GM12865 (cell line): ENCODE measurements at regions not wholly inside any gene's neighbourhood (a gene's known extent, or its start where the extent isn't known, plus 50 kb on each side); places are given as distances from the start of the nearest gene placed in this dataset.
A peak's percentile ranks its signal among the peaks of the same experiment; 100 is the strongest.

ENCODE experiments used
- DNase-seq: peaks from one replicate; pipeline ENCODE4 v3.0.0; 2010; ENCODE audit warnings: low read depth
- H3K4me3 ChIP-seq: 2 replicates; pipeline ENCODE4 v1.5.1; 2011; ENCODE audit warnings: mild to moderate bottlenecking, low read depth, low read length, control low read depth
- TF ChIP-seq, protein P1 (sequence below): IDR thresholded peaks from 2 replicates; pipeline ENCODE4 v1.5.1; 2011; ENCODE audit warnings: low read length, control low read depth, low read depth, inconsistent platforms; ENCODE audit not compliant: insufficient read depth; ENCODE audit errors: missing control alignments

DNA sequence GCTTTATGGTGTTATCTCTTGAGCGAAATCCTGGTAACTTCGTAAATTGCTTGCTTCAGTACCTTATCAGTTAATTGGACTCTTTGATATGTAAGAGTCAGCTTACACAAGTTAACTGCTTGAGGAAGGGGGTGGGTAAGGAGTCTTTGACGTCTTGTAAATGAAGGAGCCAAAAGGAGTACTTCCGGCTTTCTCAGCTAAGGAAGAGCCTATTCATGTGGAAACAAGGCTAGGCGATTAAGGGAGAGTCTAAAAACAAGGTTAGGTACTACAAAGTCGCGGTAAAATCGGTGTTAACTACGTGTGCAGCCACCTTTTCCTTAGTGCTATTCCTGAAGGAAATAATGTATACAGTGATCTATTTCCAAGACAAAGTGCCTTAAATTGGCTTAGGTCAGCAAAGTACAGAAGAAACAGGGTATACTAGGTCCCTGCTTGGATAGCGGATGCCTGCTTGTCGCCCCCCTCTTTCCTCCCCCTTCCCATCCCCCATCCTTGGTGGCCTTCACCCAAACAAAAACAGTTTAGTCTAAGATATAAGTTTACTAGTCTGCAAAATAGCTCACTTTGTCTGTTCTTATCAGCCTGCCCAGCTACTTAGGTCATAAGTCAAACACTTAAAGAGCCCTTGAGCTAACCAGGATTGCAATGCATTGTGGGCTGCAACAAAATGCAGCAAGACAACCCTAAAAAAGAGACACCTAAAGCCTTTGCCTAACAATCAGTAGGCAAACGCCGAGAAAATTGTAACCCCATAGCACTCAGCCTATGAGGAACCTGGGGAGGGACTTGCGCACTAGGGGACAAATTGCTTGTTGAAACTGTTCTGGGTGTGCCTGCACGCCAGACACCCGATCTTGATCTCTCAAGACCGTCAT lies 147.3 kb downstream of the TRIM27 start:
- no peak for DNase-seq
- TF ChIP-seq, protein P1, sequence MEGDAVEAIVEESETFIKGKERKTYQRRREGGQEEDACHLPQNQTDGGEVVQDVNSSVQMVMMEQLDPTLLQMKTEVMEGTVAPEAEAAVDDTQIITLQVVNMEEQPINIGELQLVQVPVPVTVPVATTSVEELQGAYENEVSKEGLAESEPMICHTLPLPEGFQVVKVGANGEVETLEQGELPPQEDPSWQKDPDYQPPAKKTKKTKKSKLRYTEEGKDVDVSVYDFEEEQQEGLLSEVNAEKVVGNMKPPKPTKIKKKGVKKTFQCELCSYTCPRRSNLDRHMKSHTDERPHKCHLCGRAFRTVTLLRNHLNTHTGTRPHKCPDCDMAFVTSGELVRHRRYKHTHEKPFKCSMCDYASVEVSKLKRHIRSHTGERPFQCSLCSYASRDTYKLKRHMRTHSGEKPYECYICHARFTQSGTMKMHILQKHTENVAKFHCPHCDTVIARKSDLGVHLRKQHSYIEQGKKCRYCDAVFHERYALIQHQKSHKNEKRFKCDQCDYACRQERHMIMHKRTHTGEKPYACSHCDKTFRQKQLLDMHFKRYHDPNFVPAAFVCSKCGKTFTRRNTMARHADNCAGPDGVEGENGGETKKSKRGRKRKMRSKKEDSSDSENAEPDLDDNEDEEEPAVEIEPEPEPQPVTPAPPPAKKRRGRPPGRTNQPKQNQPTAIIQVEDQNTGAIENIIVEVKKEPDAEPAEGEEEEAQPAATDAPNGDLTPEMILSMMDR: no peak
- H3K4me3 ChIP-seq: no peak overlapping the region

DNA sequence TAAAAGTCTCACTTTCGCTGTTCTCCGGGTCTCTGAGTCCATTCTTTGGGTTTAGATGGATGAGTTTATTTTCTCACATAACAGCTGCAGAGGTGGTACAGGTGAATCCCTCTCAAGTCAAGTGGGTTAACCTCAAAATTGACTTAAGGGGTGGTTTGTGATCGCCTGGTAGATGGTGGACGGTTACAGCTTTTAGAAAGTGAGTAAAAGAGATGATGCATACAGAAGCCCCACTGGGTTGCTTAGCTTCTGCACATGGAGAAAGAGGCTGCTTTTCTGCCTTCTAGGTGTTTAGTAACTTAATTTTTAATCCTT lies 146.7 kb downstream of the TRIM27 start:
- TF ChIP-seq, protein P1: no peak
- H3K4me3 ChIP-seq: no peak overlapping the region
- DNase-seq: no peak

DNA sequence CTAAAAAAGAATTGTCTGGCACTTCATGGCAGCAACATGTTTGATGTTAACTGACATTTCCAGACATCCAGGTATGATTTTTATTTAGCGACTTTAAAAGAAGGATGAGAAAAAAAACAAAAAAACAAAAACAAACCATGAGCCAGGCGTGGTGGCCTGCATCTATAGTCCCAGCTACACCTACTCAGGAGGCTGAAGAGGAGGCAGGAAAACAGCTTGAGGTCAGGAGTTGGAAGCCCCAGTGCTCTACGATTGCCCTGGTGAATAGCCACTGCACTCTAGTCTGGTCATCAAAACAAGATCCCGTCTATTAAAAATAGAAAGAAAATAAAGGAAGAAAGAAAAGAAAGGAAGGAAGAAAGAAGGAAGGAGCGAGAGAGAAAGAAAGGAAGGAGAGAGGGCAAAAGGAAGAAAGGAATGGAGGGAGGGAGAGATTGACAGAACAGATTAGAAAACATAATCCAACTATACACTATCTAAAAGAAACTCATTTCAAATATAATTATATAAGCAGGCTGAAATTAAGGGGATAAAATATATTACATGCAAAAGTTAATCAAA lies 141.6 kb downstream of the TRIM27 start:
- TF ChIP-seq, protein P1: no peak
- DNase-seq: no peak
- H3K4me3 ChIP-seq: peak overlapping the region; percentile 20

DNA sequence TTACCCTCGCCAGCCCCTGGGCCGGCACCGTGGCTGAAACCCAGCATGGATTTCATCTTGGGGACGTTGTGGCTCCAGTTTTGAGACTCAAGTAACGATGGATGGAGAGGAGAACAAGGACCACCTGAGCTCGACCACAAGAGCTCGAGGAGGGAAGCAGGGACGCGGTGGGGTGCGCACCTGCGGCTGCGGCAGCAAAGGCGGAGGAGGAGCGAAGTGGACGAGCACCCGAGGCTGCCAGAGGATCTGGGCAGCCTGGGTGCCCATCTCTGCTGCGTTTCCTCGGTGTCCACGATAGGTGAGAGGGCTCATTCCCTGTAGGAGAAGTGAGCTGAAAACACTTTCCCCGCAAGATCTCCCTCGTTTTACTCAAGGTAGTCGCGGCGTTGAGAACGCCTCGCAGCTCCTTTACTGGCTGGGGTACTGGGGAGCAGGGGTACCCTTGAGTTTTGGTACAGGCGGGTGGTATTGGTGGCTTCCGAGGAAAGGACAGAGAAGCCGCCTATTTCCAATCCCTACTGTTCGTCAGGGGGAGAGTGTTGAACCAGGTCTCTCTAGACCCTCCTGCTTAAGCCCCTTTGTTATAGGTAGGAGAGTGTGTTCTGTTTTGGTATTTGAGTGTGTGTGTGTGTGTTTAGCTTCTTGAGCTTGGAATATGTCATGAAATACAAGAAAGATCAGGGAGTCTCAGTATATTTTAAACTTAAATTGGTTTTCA lies 137.7 kb downstream of the TRIM27 start:
- no peak overlapping the region for H3K4me3 ChIP-seq
- TF ChIP-seq, protein P1: no peak
- no peak for DNase-seq

DNA sequence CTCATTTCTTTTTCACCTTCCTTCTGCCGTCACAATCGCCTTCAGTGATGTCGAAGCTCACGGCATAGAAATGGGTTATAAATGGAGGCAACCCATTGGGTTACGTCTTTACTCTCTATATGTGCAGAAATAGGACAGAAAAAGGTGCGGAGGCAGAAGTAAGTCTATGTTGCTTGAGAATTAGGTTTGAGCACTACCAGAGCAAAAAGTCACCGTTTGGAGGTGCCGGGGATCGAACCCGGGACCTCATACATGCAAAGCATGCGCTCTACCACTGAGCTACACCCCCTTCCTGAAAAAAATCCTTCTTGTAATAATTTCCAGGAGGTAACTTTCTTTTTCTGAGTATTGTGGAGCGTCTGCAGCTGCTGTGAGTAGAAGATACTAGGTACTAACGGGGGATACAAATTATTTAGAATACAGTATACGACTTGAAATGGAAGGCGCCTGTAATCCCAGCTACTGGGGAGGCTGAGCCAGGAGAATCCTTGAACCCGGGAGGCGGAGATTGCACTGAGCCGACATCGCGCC lies 134.2 kb downstream of the TRIM27 start:
- peak; percentile 71 for DNase-seq
- TF ChIP-seq, protein P1: no peak
- H3K4me3 ChIP-seq: peak overlapping the region; percentile 58

DNA sequence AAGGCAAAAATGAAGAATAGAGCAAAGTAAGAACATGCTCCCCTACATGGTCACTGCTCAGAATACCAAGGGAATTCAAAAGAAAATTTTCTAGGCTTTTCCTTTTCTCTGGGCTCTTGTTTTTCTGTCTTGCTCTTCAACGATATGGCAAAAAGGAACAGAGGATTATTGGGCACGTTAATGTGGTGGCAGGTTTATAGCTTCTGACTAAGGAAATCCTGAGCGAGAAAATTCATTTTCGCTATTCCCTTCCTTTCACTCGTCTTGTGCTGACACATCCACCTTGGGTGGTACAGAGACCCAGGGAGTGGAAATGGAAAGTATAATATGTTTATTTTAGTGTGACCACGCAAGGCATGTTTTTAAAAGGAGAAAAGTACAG lies 132.8 kb downstream of the TRIM27 start:
- TF ChIP-seq, protein P1: no peak
- H3K4me3 ChIP-seq: no peak overlapping the region
- no peak for DNase-seq
